Esophagus muscularis mucosa (tissue), 4 donors: ENCODE measurements at regions not wholly inside any gene's neighbourhood (a gene's known extent, or its start where the extent isn't known, plus 50 kb on each side); places are given as distances from the start of the nearest gene placed in this dataset.

Source experiments
- DNase-seq: peaks from one replicate; pipeline ENCODE4 v3.0.0-alpha.2; 2017; ENCODE audit errors: extremely low spot score
- H3K27ac ChIP-seq, 4 donors: fragments of 200-600 bp; sonication (generic); replicated peaks in 1 of 4; 1 replicate in 3 of 4; 2 replicates in 1 of 4; pipeline ENCODE4 v1.5.1; 2016 to 2019; ENCODE audit warnings: mild to moderate bottlenecking in 1 of 4
- H3K27me3 ChIP-seq, 4 donors: fragments of 200-600 bp; sonication (generic); one replicate each; pipeline versions ENCODE4 v1.5.1 to v1.6.0; 2016 to 2019
- H3K36me3 ChIP-seq, 4 donors: fragments of 200-600 bp; sonication (generic); one replicate each; pipeline ENCODE4 v1.5.1; 2016 to 2019
- H3K4me1 ChIP-seq, 4 donors: fragments of 200-600 bp; sonication (generic); one replicate each; pipeline ENCODE4 v1.5.1; 2016 to 2019
- H3K4me3 ChIP-seq, 4 donors: fragments of 200-600 bp; sonication (generic); 1 replicate in 2 of 4; 2 replicates in 2 of 4; pipeline ENCODE4 v1.5.1; 2016 to 2019; ENCODE audit warnings: mild to moderate bottlenecking in 4 of 4, moderate library complexity in 1 of 4
- H3K9me3 ChIP-seq, 4 donors: fragments of 200-600 bp; sonication (generic); 1 replicate in 3 of 4; 2 replicates in 1 of 4; pipeline ENCODE4 v1.5.1; 2016 to 2019
- EP300 ChIP-seq: sonication (generic); formaldehyde crosslinking; IDR thresholded peaks from one replicate; pipeline ENCODE4 v1.6.1; 2017; ENCODE audit warnings: antibody characterized with exemption
- POLR2A ChIP-seq: fragments of 450-650 bp; IDR thresholded peaks from one replicate; pipeline ENCODE4 v1.6.1; 2017; ENCODE audit warnings: antibody characterized with exemption, moderate library complexity, mild to moderate bottlenecking, low read depth
- POLR2AphosphoS5 ChIP-seq, 2 donors: sonication (generic); formaldehyde crosslinking; IDR thresholded peaks; one replicate each; pipeline ENCODE4 v1.6.1; 2017; ENCODE audit warnings: antibody characterized with exemption in 2 of 2
- WGBS: methylation state at CpG from one replicate; pipeline ENCODE4 v1.1.5; 2018; 5-methylcytosine and 5-hydroxymethylcytosine counted together
- intact Hi-C: fragments of 100-400 bp; cut with DNase I; formaldehyde crosslinking; loops from one replicate; pipeline ENCODE4 v1.15.1; 2023
- TF ChIP-seq, protein P1 (sequence below), 3 experiments: fragments of 200-600 bp in 2 of 3; fragments of 450-650 bp in 1 of 3; sonication (generic) in 2 of 3; IDR thresholded peaks; one replicate each; pipeline ENCODE4 v1.5.1; 2017 to 2019; ENCODE audit warnings: antibody characterized with exemption in 3 of 3, mild to moderate bottlenecking in 2 of 3, moderate library complexity in 1 of 3

DNA sequence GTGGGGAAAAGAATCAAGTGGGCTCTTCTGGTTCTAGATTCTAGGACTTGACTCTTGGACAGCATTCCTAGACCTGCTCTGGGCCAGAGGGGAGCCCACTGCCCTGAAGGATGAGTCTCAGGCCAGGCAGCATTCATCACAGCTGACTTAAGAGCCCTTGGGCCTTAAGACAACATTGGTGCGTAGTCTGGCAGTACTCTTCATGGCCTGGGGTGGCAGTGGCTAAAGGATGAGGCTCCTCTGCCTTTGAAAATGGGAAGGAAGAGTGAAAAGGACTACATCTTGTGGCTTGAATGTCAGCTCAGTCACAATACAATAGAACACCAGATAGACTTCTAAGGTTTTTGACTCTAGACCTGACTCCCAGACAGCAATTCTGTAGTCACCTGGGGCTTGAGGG, 1415.1 kb upstream of the PRMT6 start:
- Histone ChIP-seq H3K27me3 (no peaks in the 10 kb centered on the region), H3K9me3 (no peaks in the 10 kb centered on the region), H3K4me1 (no peaks in the 10 kb centered on the region), H3K4me3 (no peak overlapping the region), H3K36me3 (no peaks in the 10 kb centered on the region), H3K27ac (no peak overlapping the region)
- no peak for DNase-seq
- 75% methylated on average over 1 of the region's 1 CpG for WGBS
- intact Hi-C loops, result no loop called here
- TF ChIP-seq POLR2A (no peak), POLR2AphosphoS5 (IDR thresholded peaks at IDR 0.05) (no peak), EP300 (no peak)
- TF ChIP-seq, protein P1, sequence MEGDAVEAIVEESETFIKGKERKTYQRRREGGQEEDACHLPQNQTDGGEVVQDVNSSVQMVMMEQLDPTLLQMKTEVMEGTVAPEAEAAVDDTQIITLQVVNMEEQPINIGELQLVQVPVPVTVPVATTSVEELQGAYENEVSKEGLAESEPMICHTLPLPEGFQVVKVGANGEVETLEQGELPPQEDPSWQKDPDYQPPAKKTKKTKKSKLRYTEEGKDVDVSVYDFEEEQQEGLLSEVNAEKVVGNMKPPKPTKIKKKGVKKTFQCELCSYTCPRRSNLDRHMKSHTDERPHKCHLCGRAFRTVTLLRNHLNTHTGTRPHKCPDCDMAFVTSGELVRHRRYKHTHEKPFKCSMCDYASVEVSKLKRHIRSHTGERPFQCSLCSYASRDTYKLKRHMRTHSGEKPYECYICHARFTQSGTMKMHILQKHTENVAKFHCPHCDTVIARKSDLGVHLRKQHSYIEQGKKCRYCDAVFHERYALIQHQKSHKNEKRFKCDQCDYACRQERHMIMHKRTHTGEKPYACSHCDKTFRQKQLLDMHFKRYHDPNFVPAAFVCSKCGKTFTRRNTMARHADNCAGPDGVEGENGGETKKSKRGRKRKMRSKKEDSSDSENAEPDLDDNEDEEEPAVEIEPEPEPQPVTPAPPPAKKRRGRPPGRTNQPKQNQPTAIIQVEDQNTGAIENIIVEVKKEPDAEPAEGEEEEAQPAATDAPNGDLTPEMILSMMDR (IDR thresholded peaks at IDR 0.05), result no peak

DNA sequence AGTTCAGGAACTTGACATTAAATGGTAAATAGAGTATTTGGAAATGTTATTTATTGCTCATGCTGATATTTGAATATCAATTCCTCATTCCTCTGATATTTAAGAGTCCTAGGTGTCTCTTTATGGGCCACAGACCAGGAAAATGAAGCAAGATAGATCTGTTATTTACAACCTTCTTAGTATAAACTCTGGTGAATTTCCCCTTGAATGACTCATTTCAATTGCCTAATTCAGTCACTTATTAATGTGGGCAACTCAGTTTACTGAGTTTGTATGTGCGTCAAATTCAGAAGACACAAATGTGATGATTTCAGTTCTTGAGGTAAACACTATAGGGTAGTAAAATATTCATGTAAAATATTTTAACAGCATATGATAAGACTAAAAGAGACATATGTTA, 1404.4 kb upstream of the PRMT6 start:
- DNase-seq, result no peak
- H3K36me3 ChIP-seq, result no peaks in the 10 kb centered on the region
- no peak for TF ChIP-seq POLR2AphosphoS5 (IDR thresholded peaks at IDR 0.05)
- TF ChIP-seq, protein P1 (IDR thresholded peaks at IDR 0.05), result no peak
- intact Hi-C loops, result no loop called here
- no peaks in the 10 kb centered on the region for H3K9me3 ChIP-seq
- no peak overlapping the region for H3K4me3 ChIP-seq
- WGBS, result 100% methylated on average over 1 of the region's 1 CpG
- H3K27ac ChIP-seq, result no peak overlapping the region
- H3K4me1 ChIP-seq, result no peaks in the 10 kb centered on the region
- no peaks in the 10 kb centered on the region for H3K27me3 ChIP-seq

GRCh38 chr1:105655032-105655431, 1401.4 kb upstream of the PRMT6 start:
- no peaks in the 10 kb centered on the region for H3K9me3 ChIP-seq
- no peak overlapping the region for H3K4me3 ChIP-seq
- H3K4me1 ChIP-seq, result no peaks in the 10 kb centered on the region
- TF ChIP-seq, protein P1 (IDR thresholded peaks at IDR 0.05), result no peak
- no peak for TF ChIP-seq POLR2AphosphoS5 (IDR thresholded peaks at IDR 0.05)
- no peak for TF ChIP-seq EP300
- no peak for TF ChIP-seq POLR2A
- WGBS, result 48% methylated on average over 4 of the region's 4 CpGs
- H3K36me3 ChIP-seq, result no peaks in the 10 kb centered on the region
- intact Hi-C loops, result no loop called here
- H3K27ac ChIP-seq, result no peak overlapping the region
- DNase-seq, result no peak
- no peaks in the 10 kb centered on the region for H3K27me3 ChIP-seq

- DNase-seq, result no peak
- Histone ChIP-seq H3K36me3 (no peaks in the 10 kb centered on the region), H3K27ac (no peak overlapping the region), H3K27me3 (no peaks in the 10 kb centered on the region), H3K9me3 (no peaks in the 10 kb centered on the region), H3K4me1 (no peaks in the 10 kb centered on the region), H3K4me3 (no peak overlapping the region)
- 87% methylated on average over 5 of the region's 5 CpGs for WGBS
- intact Hi-C loops, result no loop called here
- TF ChIP-seq POLR2AphosphoS5 (IDR thresholded peaks at IDR 0.05), result no peak
These were observed 1392.0 kb upstream of the PRMT6 start for GRCh38 chr1:105664495-105664894.

DNA sequence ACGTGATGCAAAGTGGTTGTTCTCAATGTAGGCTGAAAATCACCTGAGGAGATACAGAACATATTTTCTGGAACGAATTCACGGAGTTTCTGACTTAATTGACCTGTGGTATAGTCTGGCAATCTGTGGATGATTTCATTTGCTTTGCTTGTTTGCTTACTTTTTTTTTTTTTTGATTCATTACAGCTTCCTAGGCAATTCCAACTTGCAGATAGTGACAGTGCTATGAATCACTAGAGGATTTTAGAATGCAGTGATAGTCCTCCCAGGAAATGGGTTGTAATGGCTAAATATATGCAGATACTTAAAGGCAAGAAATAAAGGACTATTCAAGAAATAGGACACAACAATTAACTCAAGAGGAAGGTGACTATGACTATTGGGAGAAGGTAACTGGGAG, 1378.1 kb upstream of the PRMT6 start:
- intact Hi-C loops, result no loop called here
- Histone ChIP-seq H3K27ac (no peak overlapping the region), H3K4me3 (no peak overlapping the region), H3K4me1 (no peaks in the 10 kb centered on the region), H3K9me3 (peaks cover 0 to 3% (median 0%) of the 10 kb centered on the region in 4 donors), H3K27me3 (no peaks in the 10 kb centered on the region), H3K36me3 (no peaks in the 10 kb centered on the region)
- 75% methylated on average over 3 of the region's 3 CpGs for WGBS
- TF ChIP-seq POLR2AphosphoS5 (IDR thresholded peaks at IDR 0.05), result no peak
- TF ChIP-seq EP300, result no peak
- TF ChIP-seq POLR2A, result no peak
- TF ChIP-seq, protein P1 (IDR thresholded peaks at IDR 0.05), result no peak
- no peak for DNase-seq
